ENCODE measurements at regions not wholly inside any gene's neighbourhood (a gene's known extent, or its start where the extent isn't known, plus 50 kb on each side); places are given as distances from the start of the nearest gene placed in this dataset.

- DNase-seq = no peak
Measured at GRCh38 chr4:117327491-117327890, 242.1 kb upstream of the TRAM1L1 start.

GRCh38 chr4:117328333-117328732, 243.0 kb upstream of the TRAM1L1 start:
- no peak for DNase-seq

GRCh38 chr4:117331817-117332216, 246.4 kb upstream of the TRAM1L1 start:
- no peak for DNase-seq

DNA sequence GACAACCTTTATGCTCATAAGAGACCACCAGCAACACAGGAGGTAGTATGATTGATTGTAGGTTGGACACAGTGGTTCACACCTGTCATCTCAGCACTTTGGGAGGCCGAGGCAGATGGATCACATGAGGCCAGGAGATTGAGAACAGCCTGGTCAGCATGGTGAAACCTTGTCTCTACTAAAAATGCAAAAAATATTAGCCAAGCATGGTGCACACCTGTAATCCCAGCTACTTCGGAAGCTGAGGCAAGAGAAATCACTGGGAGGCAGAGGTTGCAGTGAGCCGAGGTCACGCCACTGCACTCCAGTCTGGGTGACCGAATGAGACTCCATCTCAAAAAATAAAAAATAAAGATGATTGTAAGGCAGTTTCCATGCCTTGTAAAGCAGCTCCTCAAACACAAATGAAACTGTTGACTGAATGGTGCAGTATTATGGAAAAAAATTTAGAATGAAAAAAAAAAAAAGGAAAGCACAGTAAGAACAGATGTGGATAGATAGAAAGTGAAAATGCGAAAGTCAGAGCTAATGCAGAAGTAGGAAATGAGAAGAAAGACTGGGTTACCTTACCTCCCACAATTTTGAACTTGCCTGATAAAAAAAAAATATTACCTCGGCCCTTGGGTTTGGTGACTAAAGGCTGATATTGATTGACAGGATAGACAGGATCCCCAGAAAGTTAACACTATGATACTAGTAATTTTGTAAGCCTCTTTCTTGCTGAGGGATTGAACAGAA, 249.2 kb upstream of the TRAM1L1 start:
- DNase-seq = no peak

DNA sequence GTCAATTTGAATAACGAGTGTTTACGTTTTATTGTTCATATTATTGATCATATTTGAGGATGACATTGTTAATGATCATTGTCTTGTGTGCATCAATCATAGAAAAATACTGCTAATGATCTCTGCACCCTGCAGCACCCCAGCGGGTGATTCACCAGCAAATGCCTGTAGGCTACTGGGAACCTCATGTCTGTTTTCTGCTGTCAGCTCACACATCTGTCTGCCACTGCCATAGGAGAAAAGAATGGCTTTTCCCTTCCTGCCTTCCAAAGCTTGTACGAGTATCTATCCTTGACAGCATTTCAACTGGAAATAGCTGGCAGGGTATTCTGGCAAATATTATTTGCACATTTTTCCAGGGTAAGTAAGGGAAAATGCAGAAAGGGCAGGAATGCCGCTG, 272.1 kb upstream of the TRAM1L1 start:
- DNase-seq = no peak

DNA sequence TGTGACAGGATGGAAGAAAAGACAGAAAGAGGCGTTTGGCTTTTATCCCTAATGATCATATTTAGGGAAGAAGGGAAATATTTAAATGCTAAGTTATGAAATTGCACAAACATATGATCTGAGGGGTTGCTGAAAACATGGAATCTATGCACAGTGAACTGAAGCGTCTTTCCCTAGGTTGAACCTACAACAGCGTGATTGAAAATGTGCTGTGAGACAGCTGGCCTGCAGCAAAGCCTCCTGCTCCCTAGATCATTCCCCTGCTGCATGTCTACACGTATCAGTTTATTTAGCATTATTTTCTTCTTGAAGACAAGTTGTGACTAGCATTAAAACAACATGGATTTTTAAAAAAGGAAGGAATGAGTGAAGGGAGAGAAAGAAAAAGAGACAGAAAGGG, 272.5 kb upstream of the TRAM1L1 start:
- no peak for DNase-seq

- DNase-seq = no peak
Measured at GRCh38 chr4:117370944-117371668, 285.7 kb upstream of the TRAM1L1 start.

DNA sequence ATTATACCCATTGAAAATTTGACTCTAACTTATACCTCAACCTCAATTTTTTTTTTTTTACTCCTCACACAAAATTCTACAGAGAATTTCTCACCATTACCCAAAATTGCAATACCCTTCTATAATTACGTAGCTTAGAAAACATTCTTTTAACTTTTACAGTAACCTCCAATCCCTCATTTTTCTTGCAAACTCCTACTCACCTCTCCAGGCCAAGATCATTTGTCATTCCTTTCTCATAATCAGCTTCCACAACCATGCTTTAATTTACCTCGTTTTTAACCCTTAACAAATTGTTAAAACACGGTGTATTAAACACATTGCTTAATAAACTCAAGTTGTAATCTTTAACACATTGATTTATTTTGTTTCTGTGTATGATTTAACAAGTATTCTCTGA, 289.7 kb upstream of the TRAM1L1 start:
- DNase-seq = no peak

DNA sequence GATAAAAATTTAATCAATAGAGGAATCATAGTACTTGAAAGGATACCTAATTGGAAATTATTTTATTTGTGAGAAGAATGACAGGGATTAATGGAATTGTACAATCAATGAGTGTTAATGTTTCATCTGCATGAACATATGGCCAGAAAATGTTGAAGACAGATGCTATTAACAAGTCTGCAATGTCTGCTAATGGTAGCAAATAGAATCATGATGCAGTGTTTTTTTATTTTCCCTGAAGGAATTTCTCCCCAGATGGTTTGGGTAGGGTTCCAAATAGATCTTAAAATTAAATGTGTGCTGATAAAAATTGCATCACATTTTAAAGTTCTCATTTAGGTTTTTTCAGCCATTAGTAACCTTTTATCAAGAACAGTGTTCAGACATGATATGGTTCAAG, 291.3 kb upstream of the TRAM1L1 start:
- no peak for DNase-seq

- DNase-seq = no peak
Measured at GRCh38 chr4:117378942-117379341, 293.6 kb upstream of the TRAM1L1 start.

DNA sequence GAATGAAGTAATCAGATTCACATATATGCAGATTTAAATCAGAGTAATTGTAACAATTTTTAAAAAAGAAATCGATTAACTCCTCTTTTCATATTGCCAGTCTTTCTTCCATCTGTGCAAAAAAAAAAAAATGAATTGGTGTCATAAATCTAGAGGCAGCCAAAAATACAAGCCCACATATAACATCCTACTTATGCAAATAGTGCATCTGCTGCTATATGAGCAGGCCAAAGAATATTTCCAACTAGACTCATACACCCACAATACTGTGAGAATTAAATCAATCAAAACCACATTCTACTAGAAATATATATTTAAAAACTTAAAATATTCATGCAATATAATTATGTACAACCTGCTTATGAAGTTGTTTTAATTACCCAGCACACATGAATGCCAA, 298.1 kb upstream of the TRAM1L1 start:
- DNase-seq = no peak

- no peak for DNase-seq
Measured at GRCh38 chr4:117385526-117385925, 300.1 kb upstream of the TRAM1L1 start.

- DNase-seq = no peak
Measured at GRCh38 chr4:117387072-117387471, 301.7 kb upstream of the TRAM1L1 start.

- no peak for DNase-seq
Measured at GRCh38 chr4:117400039-117400835, 314.9 kb upstream of the TRAM1L1 start.

GRCh38 chr4:117412661-117413060, 327.3 kb upstream of the TRAM1L1 start:
- no peak for DNase-seq

- no peak for DNase-seq
Measured at GRCh38 chr4:117417856-117418255, 332.5 kb upstream of the TRAM1L1 start.

DNA sequence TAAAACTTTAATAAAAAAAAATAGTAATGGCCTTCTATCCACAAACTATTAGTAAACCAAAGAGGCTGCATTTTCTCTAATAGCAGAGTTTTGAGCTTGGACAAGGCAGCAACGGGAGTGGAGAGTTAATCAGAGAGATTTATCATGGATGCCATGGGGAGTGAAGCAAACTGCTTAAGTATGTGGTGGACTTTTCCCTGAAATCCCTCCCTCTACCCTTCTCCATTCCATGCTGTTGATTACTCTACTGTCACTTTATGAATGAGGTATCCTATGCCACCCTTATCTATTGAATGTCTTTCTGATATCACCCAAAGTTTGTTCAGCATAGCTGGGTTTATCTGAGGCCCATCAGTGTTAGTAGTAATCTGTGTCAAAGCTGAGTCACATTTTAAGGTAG, 335.6 kb upstream of the TRAM1L1 start:
- no peak for DNase-seq

GRCh38 chr4:117421706-117422105, 336.3 kb upstream of the TRAM1L1 start:
- DNase-seq = no peak

- DNase-seq = no peak
Measured at GRCh38 chr4:117422297-117422696, 336.9 kb upstream of the TRAM1L1 start.

- DNase-seq = no peak
Measured at GRCh38 chr4:117425636-117426035, 340.3 kb upstream of the TRAM1L1 start.

- DNase-seq = no peak
Measured at GRCh38 chr4:117428536-117428935, 343.2 kb upstream of the TRAM1L1 start.

- DNase-seq = no peak
Measured at GRCh38 chr4:117429061-117429460, 343.7 kb upstream of the TRAM1L1 start.

DNA sequence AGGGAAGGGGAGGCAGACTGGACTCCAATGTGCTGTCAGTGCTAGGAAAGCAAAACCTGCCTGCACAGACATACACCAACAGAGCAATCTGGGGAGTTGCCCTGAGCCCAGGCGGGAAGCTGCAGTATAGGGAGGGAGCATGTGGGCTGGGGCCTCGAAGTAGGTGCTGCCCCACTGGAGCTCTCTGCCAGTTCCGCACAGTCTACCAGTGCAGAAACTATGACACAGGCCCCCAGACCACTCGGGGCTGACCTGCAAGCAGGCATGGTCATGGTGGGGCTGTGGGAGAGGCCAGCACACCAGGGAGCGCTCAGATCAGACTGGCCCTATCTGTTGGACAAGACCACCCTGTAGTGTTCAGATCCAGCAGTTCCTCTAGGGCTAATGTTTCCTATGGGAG, 344.1 kb upstream of the TRAM1L1 start:
- DNase-seq = no peak

- DNase-seq = no peak
Measured at GRCh38 chr4:117434424-117434823, 349.0 kb upstream of the TRAM1L1 start.

Data from activated effector memory CD4-positive, alpha-beta T cell treated with anti-CD3 and anti-CD28 coated beads, Interleukin-2, amount 50 U/mL, for 16 hours (primary cell).